Adrenal gland (tissue), 9 donors: ENCODE measurements at regions not wholly inside any gene's neighbourhood (a gene's known extent, or its start where the extent isn't known, plus 50 kb on each side); places are given as distances from the start of the nearest gene placed in this dataset.

ENCODE experiments used
- DNase-seq, 7 donors: peaks; one replicate each; pipeline ENCODE4 v3.0.0-alpha.2; 2019 to 2020
- H3K27ac ChIP-seq, 5 donors: fragments of 200-600 bp; sonication (generic) in 4 of 5; 1 replicate in 3 of 5; 2 replicates in 2 of 5; pipeline versions ENCODE4 v1.5.1 to v1.8.0; 2016 to 2020; ENCODE audit warnings: mild to moderate bottlenecking in 1 of 5
- H3K27me3 ChIP-seq: fragments of 200-600 bp; 2 replicates; pipeline ENCODE4 v1.8.0; 2021
- H3K36me3 ChIP-seq, 2 donors: fragments of 200-600 bp; replicated peaks in 1 of 2; 1 replicate in 1 of 2; 2 replicates in 1 of 2; pipeline versions ENCODE4 v1.5.1 to v1.8.0; 2018 to 2022
- H3K4me1 ChIP-seq, 2 donors: fragments of 200-600 bp; replicated peaks in 1 of 2; 1 replicate in 1 of 2; 2 replicates in 1 of 2; pipeline versions ENCODE4 v1.5.1 to v1.8.0; 2018 to 2021
- H3K4me3 ChIP-seq, 4 donors: fragments of 200-600 bp; sonication (generic) in 3 of 4; one replicate each; pipeline ENCODE4 v1.5.1; 2016 to 2018
- H3K9me3 ChIP-seq, 3 donors: fragments of 200-600 bp; sonication (generic) in 1 of 3; replicated peaks in 1 of 3; 1 replicate in 2 of 3; 2 replicates in 1 of 3; pipeline versions ENCODE4 v1.5.1 to v1.8.0; 2016 to 2021
- CTCF ChIP-seq, 6 experiments: fragments of 450-650 bp in 4 of 6; fragments of 200-600 bp in 2 of 6; sonication (generic) in 1 of 6; IDR thresholded peaks; 1 replicate in 5 of 6; 2 replicates in 1 of 6; pipeline versions ENCODE4 v1.5.1 to v1.8.0; 2016 to 2021; ENCODE audit warnings: antibody characterized with exemption in 6 of 6, mild to moderate bottlenecking in 2 of 6, moderate library complexity in 1 of 6
- POLR2A ChIP-seq, 2 donors: fragments of 450-650 bp; IDR thresholded peaks; one replicate each; pipeline ENCODE4 v1.6.1; 2017; ENCODE audit warnings: antibody characterized with exemption in 2 of 2, mild to moderate bottlenecking in 2 of 2, moderate library complexity in 1 of 2
- WGBS, 4 donors: extraction: QIAGEN DNeasy Blood & Tissue Kit in 2 of 4; methylation state at CpG; one replicate each; pipeline versions ENCODE4 v1.1.5 to v1.1.7; 2013 to 2017; 5-methylcytosine and 5-hydroxymethylcytosine counted together
- intact Hi-C, 2 donors: fragments of 100-400 bp; cut with DNase I; formaldehyde crosslinking; loops; one replicate each; pipeline versions ENCODE4 v1.14.1 to v1.15.0; 2022 to 2023
- donor health status: healthy with polysubstance abuse.
- donor health status: Bipolar disorder and iron deficiency.
- donor health status: DM: yes; HTN: yes; CAD: no.
- donor health status: DM: no; HTN: no; CAD: no.
- donor health status: DM: no; HTN: no; CAD: no.

GRCh38 chr6:47360388-47360787 lies 50.7 kb upstream of the TNFRSF21 start:
- Histone ChIP-seq H3K27ac (no peak overlapping the region), H3K9me3 (no peaks in the 10 kb centered on the region), H3K4me3 (no peak overlapping the region), H3K4me1 (no peaks in the 10 kb centered on the region), H3K36me3 (no peaks in the 10 kb centered on the region), H3K27me3 (no peaks in the 10 kb centered on the region)
- no peak for DNase-seq
- intact Hi-C loops: no loop called here
- TF ChIP-seq POLR2A (IDR thresholded peaks at IDR 0.05): no peak
- no peak for TF ChIP-seq CTCF (IDR thresholded peaks at IDR 0.05)

GRCh38 chr6:47362857-47363461 lies 53.3 kb upstream of the TNFRSF21 start:
- H3K4me1 ChIP-seq: no peaks in the 10 kb centered on the region
- intact Hi-C loops: no loop called here
- no peak overlapping the region for H3K27ac ChIP-seq
- no peak for TF ChIP-seq CTCF (IDR thresholded peaks at IDR 0.05)
- no peak for TF ChIP-seq POLR2A (IDR thresholded peaks at IDR 0.05)
- no peaks in the 10 kb centered on the region for H3K27me3 ChIP-seq
- no peaks in the 10 kb centered on the region for H3K36me3 ChIP-seq
- DNase-seq: no peak
- 64 to 75% (median 71%) methylated on average over 10 of the region's 10 CpGs for WGBS, 4 donors
- H3K9me3 ChIP-seq: no peaks in the 10 kb centered on the region
- no peak overlapping the region for H3K4me3 ChIP-seq

GRCh38 chr6:47363736-47364135 lies 54.0 kb upstream of the TNFRSF21 start:
- intact Hi-C loops: no loop called here
- Histone ChIP-seq H3K4me1 (no peaks in the 10 kb centered on the region), H3K27ac (no peak overlapping the region), H3K27me3 (no peaks in the 10 kb centered on the region), H3K9me3 (no peaks in the 10 kb centered on the region), H3K36me3 (no peaks in the 10 kb centered on the region), H3K4me3 (no peak overlapping the region)
- DNase-seq: no peak
- TF ChIP-seq CTCF (IDR thresholded peaks at IDR 0.05) (no peak), POLR2A (IDR thresholded peaks at IDR 0.05) (no peak)

GRCh38 chr6:47366335-47366890 lies 56.7 kb upstream of the TNFRSF21 start:
- H3K9me3 ChIP-seq: no peaks in the 10 kb centered on the region
- H3K4me3 ChIP-seq: no peak overlapping the region
- no peak overlapping the region for H3K27ac ChIP-seq
- DNase-seq: no peak
- H3K4me1 ChIP-seq: no peaks in the 10 kb centered on the region
- intact Hi-C loops: no loop called here
- no peaks in the 10 kb centered on the region for H3K27me3 ChIP-seq
- no peaks in the 10 kb centered on the region for H3K36me3 ChIP-seq
- WGBS, 4 donors: 67 to 90% (median 82%) methylated on average over 2 of the region's 2 CpGs
- TF ChIP-seq CTCF (IDR thresholded peaks at IDR 0.05) (no peak), POLR2A (IDR thresholded peaks at IDR 0.05) (no peak)
